Endothelial cell of umbilical vein (primary cell): ENCODE measurements at regions not wholly inside any gene's neighbourhood (a gene's known extent, or its start where the extent isn't known, plus 50 kb on each side); places are given as distances from the start of the nearest gene placed in this dataset.

Experiments used
- BruUV-seq: library from RNA; stranded (reverse); fragments of 400-500 nt; replicated peaks from 2 replicates; lab custom pipeline; 2021; lab: Mats Ljungman, UMichigan
- CTCF ChIA-PET: fragments of 300-600, 350-600 bp; sonication (Branson Sonifier 250); formaldehyde crosslinking; loops from one replicate; lab custom pipeline; 2021; ENCODE audit warnings: antibody characterized with exemption, inconsistent platforms; lab: Charles Lee
- POLR2A ChIA-PET: fragments of 300-600, 350-600 bp; sonication (Branson Sonifier 250); formaldehyde crosslinking; loops from one replicate; lab custom pipeline; 2021; ENCODE audit warnings: antibody characterized with exemption, inconsistent platforms; lab: Charles Lee
- DNase-seq: peaks from one replicate; pipeline ENCODE4 v3.0.0-alpha.2; 2011; ENCODE audit warnings: low read depth, low spot score
- FAIRE-seq: peaks from 2 replicates; lab custom pipeline; 2011; peaks lifted over from hg19 to GRCh38; lab: Jason Lieb, UNC
- H2AFZ ChIP-seq: 2 replicates; pipeline ENCODE4 v1.6.0; 2012; ENCODE audit warnings: low read depth, low read length, control low read depth, inconsistent platforms
- H3K27ac ChIP-seq: 2 replicates; pipeline ENCODE4 v1.5.1; 2011; ENCODE audit warnings: low read depth, mild to moderate bottlenecking, control low read depth, low read length, moderate library complexity; ENCODE audit not compliant: insufficient read depth
- H3K27me3 ChIP-seq, 2 experiments: 2 replicates each; pipeline versions ENCODE4 v1.6.0 to v1.6.1; 2011; ENCODE audit warnings: low read length in 2 of 2, mixed read lengths in 1 of 2; ENCODE audit not compliant: control insufficient read depth in 2 of 2, insufficient read depth in 2 of 2
- H3K36me3 ChIP-seq, 2 experiments: 2 replicates in 1 of 2; 3 replicates in 1 of 2; pipeline ENCODE4 v1.5.1; 2011; ENCODE audit warnings: low read length in 2 of 2, mild to moderate bottlenecking in 1 of 2, moderate library complexity in 1 of 2; ENCODE audit not compliant: control insufficient read depth in 2 of 2, insufficient read depth in 2 of 2; ENCODE audit errors: extremely low read depth in 1 of 2
- H3K4me1 ChIP-seq: 3 replicates; pipeline ENCODE4 v1.5.1; 2011; ENCODE audit warnings: mild to moderate bottlenecking, low read length; ENCODE audit not compliant: control insufficient read depth, insufficient read depth; ENCODE audit errors: extremely low read depth
- H3K4me2 ChIP-seq: 2 replicates; pipeline ENCODE4 v1.6.1; 2011; ENCODE audit warnings: low read length, control low read depth, mixed read lengths; ENCODE audit not compliant: insufficient read depth
- H3K4me3 ChIP-seq, 3 experiments: fragments of 200-600 bp in 1 of 3; sonication (generic), shearing (Covaris generic) in 1 of 3; replicated peaks in 1 of 3; 2 replicates each; pipeline ENCODE4 v1.5.1; 2011 to 2016; ENCODE audit warnings: control low read depth in 3 of 3, low read length in 3 of 3, mild to moderate bottlenecking in 2 of 3, inconsistent platforms in 1 of 3, low read depth in 1 of 3, moderate library complexity in 1 of 3; ENCODE audit not compliant: insufficient read depth in 1 of 3
- H3K79me2 ChIP-seq: 2 replicates; pipeline ENCODE4 v1.6.0; 2012; ENCODE audit warnings: low read length, inconsistent platforms; ENCODE audit not compliant: control insufficient read depth, insufficient read depth
- H3K9ac ChIP-seq: replicated peaks from 2 replicates; pipeline ENCODE3; 2011; ENCODE audit warnings: low read length, control low read depth; ENCODE audit not compliant: insufficient read depth; ENCODE audit errors: extremely low read depth
- H3K9me1 ChIP-seq: replicated peaks from 3 replicates; pipeline ENCODE4 v1.6.0; 2011; ENCODE audit warnings: mild to moderate bottlenecking, low read length; ENCODE audit not compliant: control insufficient read depth, insufficient read depth; ENCODE audit errors: extremely low read depth
- H3K9me3 ChIP-seq: replicated peaks from 2 replicates; pipeline ENCODE4 v1.5.1; 2012; ENCODE audit warnings: low read length, inconsistent platforms; ENCODE audit not compliant: control insufficient read depth, insufficient read depth
- H4K20me1 ChIP-seq: replicated peaks from 2 replicates; pipeline ENCODE3; 2011; ENCODE audit warnings: mild to moderate bottlenecking, low read length; ENCODE audit not compliant: control insufficient read depth, insufficient read depth; ENCODE audit errors: extremely low read depth
- EZH2 ChIP-seq: IDR thresholded peaks from 2 replicates; pipeline ENCODE4 v1.6.1; 2012; ENCODE audit warnings: borderline replicate concordance, low read depth, mild to moderate bottlenecking, moderate library complexity, low read length, inconsistent platforms; ENCODE audit not compliant: severe bottlenecking
- FOS ChIP-seq: IDR thresholded peaks from 2 replicates; pipeline ENCODE4 v1.6.1; 2011; ENCODE audit warnings: mild to moderate bottlenecking, low read length, moderate library complexity, borderline replicate concordance; ENCODE audit not compliant: insufficient read depth
- GATA2 ChIP-seq: IDR thresholded peaks from 2 replicates; pipeline ENCODE4 v1.7.0; 2011; ENCODE audit warnings: low read depth, mild to moderate bottlenecking, moderate library complexity, mixed read lengths, low read length; ENCODE audit not compliant: insufficient read length, insufficient read depth
- JUN ChIP-seq: IDR thresholded peaks from 2 replicates; pipeline ENCODE4 v1.6.1; 2011; ENCODE audit warnings: borderline replicate concordance, low read depth; ENCODE audit not compliant: insufficient read length, insufficient read depth
- MYC ChIP-seq: IDR thresholded peaks from one replicate; pipeline ENCODE4 v1.6.1; 2011; ENCODE audit warnings: mild to moderate bottlenecking, low read depth, low read length
- POLR2A ChIP-seq: IDR thresholded peaks from 2 replicates; pipeline ENCODE4 v1.6.1; 2012; ENCODE audit warnings: low read depth, mild to moderate bottlenecking, control low read depth, low read length
- POLR2AphosphoS5 ChIP-seq: IDR thresholded peaks from 2 replicates; pipeline ENCODE4 v1.6.1; 2012; ENCODE audit warnings: low read depth, mild to moderate bottlenecking, control low read depth, low read length, moderate library complexity; ENCODE audit not compliant: insufficient read depth
- dilution Hi-C: fragments of 300-500 bp; cut with MboI; formaldehyde crosslinking; loops from one replicate; pipeline ENCODE4 v1.15.0; 2019; ENCODE audit warnings: low sequenced_read_pairs; ENCODE audit not compliant: extremely low pct_ligation_motif_present
- intact Hi-C: fragments of 100-400 bp; cut with micrococcal nuclease; formaldehyde crosslinking; loops from one replicate; pipeline ENCODE4 v1.10.0; 2022
- TF ChIP-seq, protein P1 (sequence below), 2 donors: IDR thresholded peaks; 1 replicate in 1 of 2; 2 replicates in 1 of 2; pipeline ENCODE4 v1.5.1; 2011; ENCODE audit warnings: low read length in 2 of 2, mild to moderate bottlenecking in 2 of 2, moderate library complexity in 2 of 2, control low read depth in 1 of 2, inconsistent platforms in 1 of 2, low read depth in 1 of 2; ENCODE audit not compliant: insufficient read depth in 1 of 2; ENCODE audit errors: extremely low read depth in 1 of 2
- TF ChIP-seq, protein P2 (sequence below): IDR thresholded peaks from 2 replicates; pipeline ENCODE4 v1.6.1; 2011; ENCODE audit not compliant: insufficient read depth, insufficient read length

GRCh38 chr5:51669095-51669494, 285.8 kb downstream of the ISL1 start:
- peak; percentile 47 for DNase-seq
- Histone ChIP-seq H3K4me3 (no peak overlapping the region), H3K4me1 (peaks cover 9% of the 10 kb centered on the region), H3K36me3 (no peaks in the 10 kb centered on the region), H3K9ac (no peak overlapping the region), H3K27ac (no peak overlapping the region), H2AFZ (no peak overlapping the region), H3K9me3 (no peaks in the 10 kb centered on the region), H3K27me3 (no peaks in the 10 kb centered on the region), H4K20me1 (no peaks in the 10 kb centered on the region), H3K79me2 (no peaks in the 10 kb centered on the region), H3K9me1 (no peaks in the 10 kb centered on the region), H3K4me2 (peak overlapping the region; percentile 42)
- no peak for FAIRE-seq
- no TSS peak for BruUV-seq
- CTCF ChIA-PET, result no interaction called here
- POLR2A ChIA-PET, result no interaction called here
- dilution Hi-C loops (no loop called here), intact Hi-C loops (no loop called here)
- TF ChIP-seq POLR2AphosphoS5 (peak; percentile 21), JUN (peak; percentile 32), FOS (peak; percentile 65), GATA2 (peak; percentile 65)
- TF ChIP-seq, protein P1, sequence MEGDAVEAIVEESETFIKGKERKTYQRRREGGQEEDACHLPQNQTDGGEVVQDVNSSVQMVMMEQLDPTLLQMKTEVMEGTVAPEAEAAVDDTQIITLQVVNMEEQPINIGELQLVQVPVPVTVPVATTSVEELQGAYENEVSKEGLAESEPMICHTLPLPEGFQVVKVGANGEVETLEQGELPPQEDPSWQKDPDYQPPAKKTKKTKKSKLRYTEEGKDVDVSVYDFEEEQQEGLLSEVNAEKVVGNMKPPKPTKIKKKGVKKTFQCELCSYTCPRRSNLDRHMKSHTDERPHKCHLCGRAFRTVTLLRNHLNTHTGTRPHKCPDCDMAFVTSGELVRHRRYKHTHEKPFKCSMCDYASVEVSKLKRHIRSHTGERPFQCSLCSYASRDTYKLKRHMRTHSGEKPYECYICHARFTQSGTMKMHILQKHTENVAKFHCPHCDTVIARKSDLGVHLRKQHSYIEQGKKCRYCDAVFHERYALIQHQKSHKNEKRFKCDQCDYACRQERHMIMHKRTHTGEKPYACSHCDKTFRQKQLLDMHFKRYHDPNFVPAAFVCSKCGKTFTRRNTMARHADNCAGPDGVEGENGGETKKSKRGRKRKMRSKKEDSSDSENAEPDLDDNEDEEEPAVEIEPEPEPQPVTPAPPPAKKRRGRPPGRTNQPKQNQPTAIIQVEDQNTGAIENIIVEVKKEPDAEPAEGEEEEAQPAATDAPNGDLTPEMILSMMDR (IDR thresholded peaks at IDR 0.05; ENCODE audit: extremely low read depth in 1 of 2, insufficient read depth in 1 of 2, low read depth in 1 of 2, low read length in 2 of 2), result no peak

DNA sequence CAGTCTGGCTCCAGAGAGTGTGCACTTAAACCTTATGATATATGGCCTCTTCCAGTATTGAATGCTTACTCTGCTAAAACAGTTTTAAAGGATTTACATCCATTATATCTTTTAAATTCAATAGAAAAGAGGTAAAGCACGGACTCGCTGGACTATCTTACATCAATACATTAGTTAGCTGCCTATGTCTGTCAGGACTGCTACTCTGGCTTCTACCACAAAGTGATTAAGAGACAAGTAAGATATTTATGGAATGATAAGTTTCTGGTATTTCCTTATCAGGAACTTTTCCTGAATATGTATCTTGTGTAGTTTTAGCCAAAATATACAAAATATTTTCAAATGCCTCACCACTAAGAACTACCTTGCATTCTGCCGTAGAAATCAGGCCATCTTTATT, 295.1 kb downstream of the ISL1 start:
- Histone ChIP-seq H3K79me2 (no peaks in the 10 kb centered on the region), H3K9ac (no peak overlapping the region), H3K36me3 (no peaks in the 10 kb centered on the region), H3K9me3 (no peaks in the 10 kb centered on the region), H3K27me3 (no peaks in the 10 kb centered on the region), H4K20me1 (no peaks in the 10 kb centered on the region), H3K4me3 (no peak overlapping the region), H2AFZ (no peak overlapping the region), H3K9me1 (no peaks in the 10 kb centered on the region), H3K4me2 (no peak overlapping the region), H3K27ac (no peak overlapping the region), H3K4me1 (peaks cover 6% of the 10 kb centered on the region)
- DNase-seq, result peak; percentile 11
- ChIA-PET CTCF (interaction anchor here (1.4 kb wide), 1 partner anchor 715 kb away, joined by 3 read pairs; no protein-coding TSS in a partner anchor), POLR2A (no interaction called here)
- no peak for TF ChIP-seq GATA2
- no peak for TF ChIP-seq EZH2
- TF ChIP-seq POLR2A, result no peak
- TF ChIP-seq, protein P1 (IDR thresholded peaks at IDR 0.05; ENCODE audit: extremely low read depth in 1 of 2, insufficient read depth in 1 of 2, low read depth in 1 of 2, low read length in 2 of 2), result no peak
- no peak for TF ChIP-seq FOS
- TF ChIP-seq, protein P2, sequence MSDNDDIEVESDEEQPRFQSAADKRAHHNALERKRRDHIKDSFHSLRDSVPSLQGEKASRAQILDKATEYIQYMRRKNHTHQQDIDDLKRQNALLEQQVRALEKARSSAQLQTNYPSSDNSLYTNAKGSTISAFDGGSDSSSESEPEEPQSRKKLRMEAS, result no peak
- TF ChIP-seq MYC, result no peak
- dilution Hi-C loops, result no loop called here
- no peak for FAIRE-seq
- no TSS peak for BruUV-seq
- intact Hi-C loops, result no loop called here
